Daoy (cell line): ENCODE measurements at regions not wholly inside any gene's neighbourhood (a gene's known extent, or its start where the extent isn't known, plus 50 kb on each side); places are given as distances from the start of the nearest gene placed in this dataset.

ENCODE experiments used
- DNase-seq: peaks from one replicate; pipeline ENCODE4 v3.0.0-alpha.2; 2015; ENCODE audit warnings: low read depth

GRCh38 chr1:193806079-193807048, 620.0 kb upstream of the B3GALT2 start:
- no peak for DNase-seq

DNA sequence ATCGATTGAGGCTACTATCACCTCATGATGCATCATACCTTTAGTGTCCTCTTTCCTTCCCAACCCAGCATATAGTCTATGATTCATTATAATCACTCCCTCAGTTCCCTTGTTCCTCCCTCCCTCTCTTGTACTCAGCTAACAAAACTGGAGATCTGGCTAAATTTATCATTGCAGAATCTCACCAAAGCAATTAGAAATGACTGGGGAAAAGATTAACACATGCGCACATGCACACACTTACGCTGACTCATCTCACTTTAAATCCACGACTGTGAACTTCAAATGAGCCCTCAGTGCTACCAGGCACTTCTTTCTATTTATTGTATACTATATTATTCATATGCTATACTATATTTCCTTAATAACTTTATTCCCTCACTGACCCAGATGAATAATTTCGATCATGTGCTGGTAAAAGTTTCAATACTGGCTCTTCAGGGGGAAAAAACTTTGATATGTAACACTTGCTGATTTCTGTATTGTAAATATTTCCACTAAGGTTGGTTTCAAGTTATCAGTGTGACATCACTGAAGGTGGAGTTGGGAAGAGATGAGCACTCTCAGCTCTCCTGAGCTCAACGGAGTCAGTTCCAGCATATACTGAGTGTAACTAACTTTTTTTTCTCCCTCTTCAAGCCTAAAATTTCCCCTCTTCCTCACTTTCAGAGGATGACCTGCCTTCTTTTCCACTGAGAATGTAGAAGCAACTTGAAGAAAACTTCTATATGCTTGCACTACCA, 613.7 kb upstream of the B3GALT2 start:
- no peak for DNase-seq

DNA sequence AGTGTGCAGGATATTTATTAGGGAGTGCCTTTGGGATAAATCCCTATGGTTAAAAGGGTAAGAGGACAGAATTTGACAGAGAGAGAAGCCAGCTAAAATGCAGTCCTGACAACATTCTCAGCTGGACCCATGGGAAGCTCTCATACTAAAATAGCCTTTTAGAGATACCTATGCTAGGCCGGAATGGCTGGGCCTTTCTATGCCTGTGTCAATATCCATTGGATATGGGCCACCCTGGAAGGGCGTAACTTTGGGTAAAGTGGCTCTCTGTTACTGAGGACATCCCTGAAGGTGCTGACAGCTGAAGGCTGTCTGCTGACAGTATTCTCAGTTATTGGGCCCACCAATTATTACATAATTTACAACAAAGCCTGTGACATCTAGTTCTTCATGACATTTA, 613.0 kb upstream of the B3GALT2 start:
- DNase-seq, result no peak

GRCh38 chr1:193794239-193794638, 607.8 kb upstream of the B3GALT2 start:
- no peak for DNase-seq

- no peak for DNase-seq
Observed at GRCh38 chr1:193791746-193792145, 605.3 kb upstream of the B3GALT2 start.

GRCh38 chr1:193787061-193787460, 600.6 kb upstream of the B3GALT2 start:
- no peak for DNase-seq

DNA sequence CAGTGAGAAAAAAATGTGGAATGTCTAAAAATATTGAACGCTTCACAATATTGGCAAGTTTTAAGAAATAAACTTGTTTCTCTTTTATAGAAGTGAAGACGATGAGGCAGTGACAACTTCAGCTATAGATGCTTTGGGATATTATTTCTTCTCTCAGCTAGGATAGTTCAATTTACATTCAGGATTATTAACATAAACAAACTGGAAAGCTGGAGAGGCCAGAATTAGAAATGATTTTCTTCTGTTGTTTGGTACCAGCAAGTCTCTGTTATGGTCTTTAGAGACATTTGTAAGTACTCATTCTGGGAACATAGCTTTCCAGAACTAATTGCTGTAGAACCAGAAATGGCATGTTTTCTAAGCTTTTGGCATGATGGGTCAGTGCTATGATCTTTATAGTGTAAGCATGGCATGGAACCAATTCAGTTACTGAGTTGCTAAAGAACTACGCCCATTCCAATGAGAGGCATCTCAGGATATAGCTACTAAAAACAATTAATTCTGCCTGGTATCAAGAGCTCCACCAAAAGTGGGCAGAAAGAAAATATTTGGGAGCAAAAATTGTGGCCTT, 599.5 kb upstream of the B3GALT2 start:
- DNase-seq, result no peak

GRCh38 chr1:193774536-193775323, 588.3 kb upstream of the B3GALT2 start:
- no peak for DNase-seq

DNA sequence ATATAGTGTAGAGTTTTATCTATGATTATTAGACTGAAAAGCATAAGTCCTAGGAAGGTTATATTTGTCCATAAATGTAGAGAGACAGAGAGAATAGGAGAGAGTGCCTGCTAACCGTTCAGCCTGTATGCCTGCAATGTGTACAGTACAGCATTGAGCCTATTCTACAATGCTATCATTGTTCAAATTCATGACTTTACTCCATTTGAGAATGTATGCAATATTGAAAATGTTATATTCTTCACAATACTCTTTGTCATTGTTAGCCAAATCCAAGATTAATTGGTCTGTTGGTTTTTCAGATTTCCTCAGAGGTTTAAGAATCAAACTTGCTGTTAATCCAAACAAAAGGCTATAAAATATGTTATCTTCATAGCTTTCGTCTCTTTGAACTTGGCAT, 585.2 kb upstream of the B3GALT2 start:
- DNase-seq, result no peak

GRCh38 chr1:193769651-193770050, 583.2 kb upstream of the B3GALT2 start:
- DNase-seq, result no peak

DNA sequence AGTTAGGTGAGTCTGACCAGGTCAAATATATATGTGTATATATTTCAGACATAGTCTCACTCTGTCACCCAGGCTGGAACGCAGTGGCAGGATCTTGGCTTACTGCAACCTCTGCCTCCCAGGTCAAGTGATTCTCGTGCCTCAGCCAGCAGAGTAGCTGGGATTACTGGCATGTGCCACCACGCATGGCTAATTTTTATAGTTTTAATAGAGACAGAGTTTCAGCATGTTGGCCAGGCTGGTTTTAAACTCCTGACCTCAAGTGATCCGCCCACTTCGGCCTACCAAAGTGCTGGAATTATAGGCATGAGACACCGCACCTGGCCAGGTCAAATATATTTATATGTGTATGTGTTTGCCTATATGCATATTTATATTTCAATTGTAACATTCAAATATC, 581.5 kb upstream of the B3GALT2 start:
- no peak for DNase-seq

- no peak for DNase-seq
Observed at GRCh38 chr1:193766329-193766728, 579.9 kb upstream of the B3GALT2 start.

DNA sequence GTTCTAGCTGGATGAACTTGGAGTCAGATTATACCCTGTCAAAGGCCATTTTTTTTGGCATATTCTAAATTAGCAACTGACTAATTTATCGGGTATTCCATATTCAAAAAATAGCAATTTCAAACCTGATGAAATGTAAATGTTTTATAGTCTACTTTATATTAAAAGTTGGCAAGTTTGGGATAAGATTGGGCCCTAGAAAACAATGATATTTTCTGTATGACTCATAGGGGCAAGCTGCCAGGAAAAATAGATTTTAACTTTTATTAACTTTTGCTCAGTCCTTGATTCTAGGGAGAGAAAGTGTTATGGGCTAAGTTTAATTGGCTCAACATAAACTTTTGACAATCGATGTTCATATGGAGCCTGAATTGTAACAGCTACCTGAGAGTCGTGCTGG, 576.9 kb upstream of the B3GALT2 start:
- no peak for DNase-seq

GRCh38 chr1:193762236-193762635, 575.8 kb upstream of the B3GALT2 start:
- DNase-seq, result no peak

GRCh38 chr1:193755441-193755840, 569.0 kb upstream of the B3GALT2 start:
- DNase-seq, result no peak

GRCh38 chr1:193754732-193755427, 568.5 kb upstream of the B3GALT2 start:
- no peak for DNase-seq

DNA sequence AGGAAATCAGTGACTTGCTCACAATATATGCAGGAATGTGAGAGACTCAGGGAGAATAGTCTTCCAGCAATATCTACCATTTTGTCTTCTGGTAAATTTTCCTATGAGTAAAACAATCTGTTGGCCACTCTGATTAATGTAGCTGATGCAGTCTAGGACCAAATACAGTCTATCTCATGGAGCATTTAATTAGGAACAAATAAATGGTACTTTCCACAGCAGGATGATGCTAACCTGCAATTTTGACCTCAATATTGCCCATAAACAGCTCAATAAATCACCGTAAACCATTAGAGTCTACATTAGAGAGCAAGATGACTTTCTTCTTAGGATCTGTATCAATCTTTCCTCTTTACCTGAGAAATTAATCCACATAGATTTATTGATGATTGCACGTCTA, 567.7 kb upstream of the B3GALT2 start:
- no peak for DNase-seq

GRCh38 chr1:193753038-193753756, 566.8 kb upstream of the B3GALT2 start:
- no peak for DNase-seq

DNA sequence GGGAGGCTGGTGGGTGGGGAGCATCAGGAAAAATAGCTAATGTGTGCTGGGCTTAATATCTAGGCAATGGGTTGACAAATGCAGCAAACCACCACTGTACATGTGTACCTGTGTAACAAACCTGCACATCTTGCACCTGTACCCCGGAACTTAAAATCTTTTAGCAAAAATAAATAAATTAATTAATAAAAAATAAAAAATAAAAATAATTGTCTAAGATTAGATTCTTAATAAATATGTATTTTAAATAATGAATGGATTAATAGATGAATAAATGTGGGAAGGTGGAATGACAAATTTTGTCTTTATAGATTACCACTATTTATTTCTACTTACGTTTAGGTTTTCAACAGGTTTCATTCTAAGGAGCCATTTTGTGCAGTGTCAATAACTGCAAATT, 563.5 kb upstream of the B3GALT2 start:
- DNase-seq, result no peak

GRCh38 chr1:193747579-193747978, 561.2 kb upstream of the B3GALT2 start:
- DNase-seq, result no peak

DNA sequence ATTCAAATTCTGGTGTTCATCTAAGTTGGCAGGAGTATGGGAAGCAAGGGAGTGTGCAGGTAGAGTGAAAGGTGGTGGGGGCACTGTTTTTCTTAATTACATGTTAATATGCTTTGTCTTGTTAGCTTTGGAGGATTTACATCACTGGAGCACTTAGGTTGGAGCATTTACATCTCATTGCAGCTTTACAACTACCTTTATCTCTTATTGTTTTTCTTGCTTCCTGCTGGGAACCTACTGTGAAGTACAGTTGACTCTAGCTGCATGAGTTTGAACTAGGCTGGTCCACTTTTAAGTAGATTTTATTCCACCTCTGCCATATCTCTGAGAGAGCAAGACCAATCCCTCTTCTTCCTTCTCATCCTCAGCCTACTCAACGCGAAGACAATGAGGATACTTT, 554.8 kb upstream of the B3GALT2 start:
- DNase-seq, result no peak
